ENCODE measurements at regions not wholly inside any gene's neighbourhood (a gene's known extent, or its start where the extent isn't known, plus 50 kb on each side); places are given as distances from the start of the nearest gene placed in this dataset.
"Not testable (repeated sequence)": the region's sequence is repeated elsewhere in the genome, so short reads cannot be mapped to it uniquely, and the experiment has no call there.

- no peak for DNase-seq
Observed at GRCh38 chr4:81754169-81754568, 282.5 kb upstream of the RASGEF1B start.

- no peak for DNase-seq
Observed at GRCh38 chr4:81751531-81752289, 280.0 kb upstream of the RASGEF1B start.

- no peak for DNase-seq
Observed at GRCh38 chr4:81747242-81747930, 275.7 kb upstream of the RASGEF1B start.

- no peak for DNase-seq
Observed at GRCh38 chr4:81746773-81747172, 275.1 kb upstream of the RASGEF1B start.

GRCh38 chr4:81746071-81746470 is 274.4 kb upstream of the RASGEF1B start:
- no peak for DNase-seq

- DNase-seq, result no peak
Observed at GRCh38 chr4:81745050-81745449, 273.3 kb upstream of the RASGEF1B start.

- no peak for DNase-seq
Observed at GRCh38 chr4:81743731-81744435, 272.2 kb upstream of the RASGEF1B start.

GRCh38 chr4:81740487-81740886 is 268.8 kb upstream of the RASGEF1B start:
- DNase-seq, result no peak

- no peak for DNase-seq
Observed at GRCh38 chr4:81738891-81739290, 267.2 kb upstream of the RASGEF1B start.

GRCh38 chr4:81737865-81738559 is 266.3 kb upstream of the RASGEF1B start:
- DNase-seq, result no peak

- no peak for DNase-seq
Observed at GRCh38 chr4:81736324-81736723, 264.6 kb upstream of the RASGEF1B start.

GRCh38 chr4:81732980-81733379 is 261.3 kb upstream of the RASGEF1B start:
- DNase-seq, result no peak

- DNase-seq, result peak; percentile 72
Observed at GRCh38 chr4:81724925-81725329, 253.2 kb upstream of the RASGEF1B start.

- DNase-seq, result no peak
Observed at GRCh38 chr4:81723927-81724587, 252.3 kb upstream of the RASGEF1B start.

- DNase-seq, result no peak
Observed at GRCh38 chr4:81723019-81723884, 251.5 kb upstream of the RASGEF1B start.

- DNase-seq, result no peak
Observed at GRCh38 chr4:81722290-81722851, 250.7 kb upstream of the RASGEF1B start.

- no peak for DNase-seq
Observed at GRCh38 chr4:81715757-81716156, 244.1 kb upstream of the RASGEF1B start.

- not testable (repeated sequence) for DNase-seq
Observed at GRCh38 chr4:81715357-81715756, 243.7 kb upstream of the RASGEF1B start.

- DNase-seq, result no peak
Observed at GRCh38 chr4:81714291-81714690, 242.6 kb upstream of the RASGEF1B start.

GRCh38 chr4:81712714-81713113 is 241.0 kb upstream of the RASGEF1B start:
- no peak for DNase-seq

- DNase-seq, result no peak
Observed at GRCh38 chr4:81704461-81704860, 232.8 kb upstream of the RASGEF1B start.
